Stimulated activated CD4-positive, alpha-beta T cell treated with anti-CD3 and anti-CD28 coated beads, Interleukin-2, amount 100 ng/mL, for 48 hours (primary cell): ENCODE measurements at regions not wholly inside any gene's neighbourhood (a gene's known extent, or its start where the extent isn't known, plus 50 kb on each side); places are given as distances from the start of the nearest gene placed in this dataset.
"Not testable (repeated sequence)": the region's sequence is repeated elsewhere in the genome, so short reads cannot be mapped to it uniquely, and the experiment has no call there.

ENCODE experiments used
- DNase-seq, 2 donors: peaks; one replicate each; pipeline ENCODE4 v3.0.0-alpha.2; 2020

GRCh38 chr15:84153655-84154140 is 81.9 kb upstream of the GOLGA6L4 start:
- not testable (repeated sequence) for DNase-seq

- not testable (repeated sequence) for DNase-seq
Observed at GRCh38 chr15:84154314-84154713, 81.3 kb upstream of the GOLGA6L4 start.

- DNase-seq, result not testable (repeated sequence)
Observed at GRCh38 chr15:84154787-84155186, 80.8 kb upstream of the GOLGA6L4 start.

GRCh38 chr15:84155792-84156587 is 79.6 kb upstream of the GOLGA6L4 start:
- not testable (repeated sequence) for DNase-seq

GRCh38 chr15:84156588-84156840 is 79.1 kb upstream of the GOLGA6L4 start:
- not testable (repeated sequence) for DNase-seq

- not testable (repeated sequence) for DNase-seq
Observed at GRCh38 chr15:84157056-84157632, 78.4 kb upstream of the GOLGA6L4 start.

GRCh38 chr15:84157857-84158256 is 77.7 kb upstream of the GOLGA6L4 start:
- DNase-seq, result not testable (repeated sequence)

GRCh38 chr15:84159346-84160269 is 76.0 kb upstream of the GOLGA6L4 start:
- not testable (repeated sequence) for DNase-seq

GRCh38 chr15:84164423-84165292 is 70.9 kb upstream of the GOLGA6L4 start:
- DNase-seq, result not testable (repeated sequence)

GRCh38 chr15:84170029-84170428 is 65.5 kb upstream of the GOLGA6L4 start:
- not testable (repeated sequence) for DNase-seq

- not testable (repeated sequence) for DNase-seq
Observed at GRCh38 chr15:84173231-84173610, 62.4 kb upstream of the GOLGA6L4 start.
